ENCODE measurements at regions not wholly inside any gene's neighbourhood (a gene's known extent, or its start where the extent isn't known, plus 50 kb on each side); places are given as distances from the start of the nearest gene placed in this dataset.
A peak's percentile ranks its signal among the peaks of the same experiment; 100 is the strongest.
"Not testable (repeated sequence)": the region's sequence is repeated elsewhere in the genome, so short reads cannot be mapped to it uniquely, and the experiment has no call there.

- DNase-seq: peak in 1 of 5 donors; percentile 17
- Histone ChIP-seq H3K36me3 (no peaks in the 10 kb centered on the region), H3K4me3 (no peak overlapping the region), H3K9me3 (no peaks in the 10 kb centered on the region), H3K27ac (no peak overlapping the region), H3K4me1 (ENCODE audit: insufficient read depth) (peaks cover 1% of the 10 kb centered on the region), H3K27me3 (no peaks in the 10 kb centered on the region)
- 25 to 29% (median 26%) methylated on average over 5 of the region's 5 CpGs for WGBS, 3 donors
- intact Hi-C loops (cut with DNase I): no loop called here
- no peak for TF ChIP-seq CTCF (IDR thresholded peaks at IDR 0.05)
- TF ChIP-seq EP300 (IDR thresholded peaks at IDR 0.05): no peak
- no peak for TF ChIP-seq POLR2A (IDR thresholded peaks at IDR 0.05)
Observed at GRCh38 chr3:177652556-177653291, 455.4 kb upstream of the TBL1XR1 start.

- intact Hi-C loops (cut with DNase I): no loop called here
- WGBS, 3 donors: 82 to 87% (median 86%) methylated on average over 4 of the region's 4 CpGs
- no peaks in the 10 kb centered on the region for H3K27me3 ChIP-seq
- H3K36me3 ChIP-seq: no peaks in the 10 kb centered on the region
- no peaks in the 10 kb centered on the region for H3K9me3 ChIP-seq
- TF ChIP-seq POLR2A (IDR thresholded peaks at IDR 0.05) (no peak), CTCF (IDR thresholded peaks at IDR 0.05) (no peak), EP300 (IDR thresholded peaks at IDR 0.05) (no peak)
- no peak overlapping the region for H3K4me3 ChIP-seq
- H3K4me1 ChIP-seq (ENCODE audit: insufficient read depth): peaks cover 1% of the 10 kb centered on the region
- H3K27ac ChIP-seq: no peak overlapping the region
- DNase-seq: no peak
Observed at GRCh38 chr3:177657243-177657642, 460.0 kb upstream of the TBL1XR1 start.

- Histone ChIP-seq H3K36me3 (no peaks in the 10 kb centered on the region), H3K27ac (no peak overlapping the region), H3K4me1 (ENCODE audit: insufficient read depth) (no peaks in the 10 kb centered on the region), H3K4me3 (no peak overlapping the region), H3K9me3 (no peaks in the 10 kb centered on the region), H3K27me3 (no peaks in the 10 kb centered on the region)
- intact Hi-C loops (cut with DNase I): no loop called here
- no peak for DNase-seq
- TF ChIP-seq CTCF (IDR thresholded peaks at IDR 0.05): no peak
- no peak for TF ChIP-seq EP300 (IDR thresholded peaks at IDR 0.05)
- no peak for TF ChIP-seq POLR2A (IDR thresholded peaks at IDR 0.05)
Observed at GRCh38 chr3:177658354-177658753, 461.1 kb upstream of the TBL1XR1 start.

GRCh38 chr3:177664380-177665103 is 467.3 kb upstream of the TBL1XR1 start:
- H3K36me3 ChIP-seq; H3K4me1 ChIP-seq (ENCODE audit: insufficient read depth); H3K27ac ChIP-seq; H3K9me3 ChIP-seq; DNase-seq; H3K4me3 ChIP-seq; H3K27me3 ChIP-seq; intact Hi-C loops (cut with DNase I): not testable (repeated sequence)
- 91 to 93% (median 92%) methylated on average over 15 to 17 of the region's 17 CpGs for WGBS, 3 donors

All from ovary (tissue), 7 donors.